ENCODE measurements at regions not wholly inside any gene's neighbourhood (a gene's known extent, or its start where the extent isn't known, plus 50 kb on each side); places are given as distances from the start of the nearest gene placed in this dataset.

GRCh38 chr17:69809331-69809730, 265.7 kb upstream of the KCNJ16 start:
- TF ChIP-seq EZH2 (IDR thresholded peaks at IDR 0.05), result no peak
- TF ChIP-seq POLR2AphosphoS5 (IDR thresholded peaks at IDR 0.05; ENCODE audit: borderline replicate concordance, low read depth, low read length), result no peak
